Tibial nerve (tissue), 4 donors: ENCODE measurements at regions not wholly inside any gene's neighbourhood (a gene's known extent, or its start where the extent isn't known, plus 50 kb on each side); places are given as distances from the start of the nearest gene placed in this dataset.

Source experiments
- DNase-seq, 2 donors: peaks; one replicate each; pipeline ENCODE4 v3.0.0-alpha.2; 2019; ENCODE audit warnings: low spot score in 2 of 2
- H3K27ac ChIP-seq, 4 donors: fragments of 200-600 bp; sonication (generic) in 3 of 4; one replicate each; pipeline ENCODE4 v1.5.1; 2017 to 2019; ENCODE audit warnings: mild to moderate bottlenecking in 1 of 4
- H3K27me3 ChIP-seq, 2 donors: fragments of 200-600 bp; sonication (generic) in 1 of 2; one replicate each; pipeline versions ENCODE4 v1.5.1 to v1.6.0; 2017 to 2019
- H3K36me3 ChIP-seq, 3 donors: fragments of 200-600 bp; sonication (generic); one replicate each; pipeline ENCODE4 v1.5.1; 2018 to 2019
- H3K4me1 ChIP-seq, 4 donors: fragments of 200-600 bp; sonication (generic) in 3 of 4; one replicate each; pipeline ENCODE4 v1.5.1; 2017 to 2019
- H3K4me3 ChIP-seq, 4 donors: fragments of 200-600 bp; sonication (generic) in 3 of 4; one replicate each; pipeline ENCODE4 v1.5.1; 2017 to 2019; ENCODE audit warnings: mild to moderate bottlenecking in 1 of 4, moderate library complexity in 1 of 4
- H3K9me3 ChIP-seq, 4 donors: fragments of 200-600 bp; sonication (generic) in 3 of 4; one replicate each; pipeline ENCODE4 v1.5.1; 2017 to 2019
- CTCF ChIP-seq, 5 experiments: fragments of 200-600 bp in 3 of 5; fragments of 450-650 bp in 2 of 5; sonication (generic) in 3 of 5; IDR thresholded peaks; one replicate each; pipeline ENCODE4 v1.5.1; 2016 to 2019; ENCODE audit warnings: antibody characterized with exemption in 5 of 5, mild to moderate bottlenecking in 3 of 5, moderate library complexity in 2 of 5
- EP300 ChIP-seq, 2 donors: sonication (generic); formaldehyde crosslinking; IDR thresholded peaks; one replicate each; pipeline ENCODE4 v1.6.1; 2017; ENCODE audit warnings: antibody characterized with exemption in 2 of 2, mild to moderate bottlenecking in 1 of 2
- POLR2A ChIP-seq, 2 donors: fragments of 450-650 bp; IDR thresholded peaks; one replicate each; pipeline ENCODE4 v1.6.1; 2017; ENCODE audit warnings: antibody characterized with exemption in 2 of 2, mild to moderate bottlenecking in 2 of 2, moderate library complexity in 2 of 2
- WGBS, 2 donors: methylation state at CpG; one replicate each; pipeline ENCODE4 v1.1.5; 2018; 5-methylcytosine and 5-hydroxymethylcytosine counted together

- Histone ChIP-seq H3K4me1 (peaks cover 0 to 20% (median 0%) of the 10 kb centered on the region in 4 donors), H3K27me3 (no peaks in the 10 kb centered on the region), H3K4me3 (no peak overlapping the region), H3K36me3 (no peaks in the 10 kb centered on the region), H3K9me3 (no peaks in the 10 kb centered on the region), H3K27ac (no peak overlapping the region)
- TF ChIP-seq POLR2A (IDR thresholded peaks at IDR 0.05) (no peak), EP300 (IDR thresholded peaks at IDR 0.05) (no peak), CTCF (IDR thresholded peaks at IDR 0.05) (no peak)
- 79 to 89% methylated on average over 2 of the region's 2 CpGs for WGBS, 2 donors
- DNase-seq, result no peak
Observed at GRCh38 chr2:217184242-217184641, 324.4 kb upstream of the TNP1 start.

GRCh38 chr2:217183471-217183870, 323.6 kb upstream of the TNP1 start:
- no peak overlapping the region for H3K27ac ChIP-seq
- 86% methylated on average over 1 of the region's 1 CpG for whole genome bisulfite sequencing, 2 donors
- no peaks in the 10 kb centered on the region for H3K9me3 ChIP-seq
- no peaks in the 10 kb centered on the region for H3K27me3 ChIP-seq
- H3K4me1 ChIP-seq, result peaks cover 0 to 20% (median 0%) of the 10 kb centered on the region in 4 donors
- TF ChIP-seq EP300 (IDR thresholded peaks at IDR 0.05) (no peak), POLR2A (IDR thresholded peaks at IDR 0.05) (no peak), CTCF (IDR thresholded peaks at IDR 0.05) (no peak)
- H3K36me3 ChIP-seq, result no peaks in the 10 kb centered on the region
- no peak overlapping the region for H3K4me3 ChIP-seq
- DNase-seq, result no peak

- WGBS, 2 donors, result 47 to 52% methylated on average over 3 of the region's 3 CpGs
- H3K36me3 ChIP-seq, result no peaks in the 10 kb centered on the region
Observed at GRCh38 chr2:217182926-217183325, 323.1 kb upstream of the TNP1 start.

GRCh38 chr2:217181512-217181911, 321.6 kb upstream of the TNP1 start:
- no peak overlapping the region for H3K4me3 ChIP-seq
- H3K9me3 ChIP-seq, result peaks cover 0 to 4% (median 0%) of the 10 kb centered on the region in 4 donors
- no peak for DNase-seq
- H3K36me3 ChIP-seq, result no peaks in the 10 kb centered on the region
- TF ChIP-seq EP300 (IDR thresholded peaks at IDR 0.05) (no peak), POLR2A (IDR thresholded peaks at IDR 0.05) (no peak), CTCF (IDR thresholded peaks at IDR 0.05) (no peak)
- no peak overlapping the region for H3K27ac ChIP-seq
- no peaks in the 10 kb centered on the region for H3K27me3 ChIP-seq
- peaks cover 0 to 18% (median 0%) of the 10 kb centered on the region in 4 donors for H3K4me1 ChIP-seq

More at GRCh38 chr2:217182926-217183325, 323.1 kb upstream of the TNP1 start:
- Histone ChIP-seq H3K27me3 (no peaks in the 10 kb centered on the region), H3K4me1 (peaks cover 0 to 20% (median 0%) of the 10 kb centered on the region in 4 donors), H3K27ac (no peak overlapping the region), H3K4me3 (no peak overlapping the region), H3K9me3 (no peaks in the 10 kb centered on the region)
- no peak for TF ChIP-seq EP300 (IDR thresholded peaks at IDR 0.05)
- no peak for TF ChIP-seq CTCF (IDR thresholded peaks at IDR 0.05)
- TF ChIP-seq POLR2A (IDR thresholded peaks at IDR 0.05), result no peak
- DNase-seq, result no peak

- DNase-seq, result no peak
- TF ChIP-seq POLR2A (IDR thresholded peaks at IDR 0.05), result no peak
- TF ChIP-seq EP300 (IDR thresholded peaks at IDR 0.05), result no peak
- TF ChIP-seq CTCF (IDR thresholded peaks at IDR 0.05), result no peak
- Histone ChIP-seq H3K27ac (no peak overlapping the region), H3K4me1 (peaks cover 0 to 15% (median 0%) of the 10 kb centered on the region in 4 donors), H3K27me3 (no peaks in the 10 kb centered on the region), H3K9me3 (peaks cover 0 to 14% (median 0%) of the 10 kb centered on the region in 4 donors), H3K4me3 (no peak overlapping the region), H3K36me3 (no peaks in the 10 kb centered on the region)
- WGBS, 2 donors, result 66 to 86% methylated on average over 2 of the region's 2 CpGs
Observed at GRCh38 chr2:217179854-217180253, 320.0 kb upstream of the TNP1 start.
